ENCODE measurements at regions not wholly inside any gene's neighbourhood (a gene's known extent, or its start where the extent isn't known, plus 50 kb on each side); places are given as distances from the start of the nearest gene placed in this dataset.

GRCh38 chr1:74943046-74943445, 191.1 kb upstream of the LHX8 start:
- no peak for TF ChIP-seq POLR2A (IDR thresholded peaks at IDR 0.05; ENCODE audit: low read depth, low read length)
- no peak for TF ChIP-seq CTCF (IDR thresholded peaks at IDR 0.05 in 2 of 3, conservative IDR thresholded peaks at IDR 0.05 in 1 of 3; ENCODE audit: control insufficient read depth in 2 of 3, extremely low read depth in 1 of 3, insufficient read depth in 1 of 3, low read depth in 3 of 3, low read length in 3 of 3)
- TF ChIP-seq USF2 (IDR thresholded peaks at IDR 0.05; ENCODE audit: borderline replicate concordance, low read depth, low read length), result no peak
- TF ChIP-seq ZNF384 (IDR thresholded peaks at IDR 0.05; ENCODE audit: borderline replicate concordance, low read depth, low read length), result no peak
- no peak for TF ChIP-seq NFXL1 (IDR thresholded peaks at IDR 0.05; ENCODE audit: borderline replicate concordance)
- TF ChIP-seq SMAD1 (IDR thresholded peaks at IDR 0.05; ENCODE audit: low read depth, partially characterized antibody), result no peak
- TF ChIP-seq NRF1 (conservative IDR thresholded peaks at IDR 0.05; ENCODE audit: low read depth, low read length), result no peak
- no peak for TF ChIP-seq NBN (IDR thresholded peaks at IDR 0.05)
- TF ChIP-seq POLR2AphosphoS5 (IDR thresholded peaks at IDR 0.05; ENCODE audit: low read length), result no peak
- no peak for TF ChIP-seq CBFB (IDR thresholded peaks at IDR 0.05; ENCODE audit: low read depth)
- no peak for TF ChIP-seq EZH2 (IDR thresholded peaks at IDR 0.05; ENCODE audit: borderline replicate concordance, control insufficient read depth, low read depth, low read length)
- TF ChIP-seq ESRRA (IDR thresholded peaks at IDR 0.05; ENCODE audit: low read length), result no peak
- TF ChIP-seq RAD21 (IDR thresholded peaks at IDR 0.05; ENCODE audit: insufficient read depth, low read depth, low read length), result no peak

All from GM12878 (cell line).